ENCODE measurements at regions not wholly inside any gene's neighbourhood (a gene's known extent, or its start where the extent isn't known, plus 50 kb on each side); places are given as distances from the start of the nearest gene placed in this dataset.
A peak's percentile ranks its signal among the peaks of the same experiment; 100 is the strongest.
"Not testable (repeated sequence)": the region's sequence is repeated elsewhere in the genome, so short reads cannot be mapped to it uniquely, and the experiment has no call there.

DNA sequence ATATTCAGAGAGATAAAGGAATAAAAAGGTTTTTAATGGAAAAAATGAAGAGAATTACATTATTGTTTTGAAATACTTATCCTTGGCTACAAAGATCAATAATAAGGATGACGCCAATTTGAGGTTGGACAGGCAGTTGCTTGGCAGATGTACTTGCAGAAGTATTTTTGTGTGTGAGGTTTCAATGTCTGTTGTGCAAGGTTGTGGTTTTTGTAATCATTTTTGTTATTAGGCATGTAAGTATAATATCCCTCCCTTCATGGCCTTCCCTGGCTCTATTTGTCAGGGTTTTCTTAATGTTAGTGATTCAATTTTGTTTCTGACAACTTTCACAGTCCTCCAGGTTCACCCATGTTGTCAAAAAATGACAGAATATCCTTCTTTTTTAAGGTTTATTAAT lies 105.9 kb downstream of the OTOL1 start:
- no peak for DNase-seq

DNA sequence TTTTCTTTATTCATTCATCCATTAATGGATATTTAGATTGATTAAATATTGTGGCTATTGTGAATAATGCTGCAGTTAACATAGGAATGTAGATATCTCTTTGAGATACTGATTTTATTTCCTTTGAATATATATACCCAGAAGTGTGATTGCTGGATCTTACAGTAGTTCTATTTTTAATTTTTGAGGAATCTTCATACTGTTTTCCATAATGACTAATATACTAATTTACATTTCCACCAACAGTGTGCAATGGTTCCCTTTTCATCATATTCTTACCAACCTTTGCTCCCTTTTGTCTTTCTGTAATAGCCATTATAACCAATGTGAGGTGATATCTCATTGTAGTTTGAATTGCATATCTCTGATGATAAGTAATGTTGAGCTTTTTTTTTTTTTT lies 106.3 kb downstream of the OTOL1 start:
- DNase-seq = no peak

DNA sequence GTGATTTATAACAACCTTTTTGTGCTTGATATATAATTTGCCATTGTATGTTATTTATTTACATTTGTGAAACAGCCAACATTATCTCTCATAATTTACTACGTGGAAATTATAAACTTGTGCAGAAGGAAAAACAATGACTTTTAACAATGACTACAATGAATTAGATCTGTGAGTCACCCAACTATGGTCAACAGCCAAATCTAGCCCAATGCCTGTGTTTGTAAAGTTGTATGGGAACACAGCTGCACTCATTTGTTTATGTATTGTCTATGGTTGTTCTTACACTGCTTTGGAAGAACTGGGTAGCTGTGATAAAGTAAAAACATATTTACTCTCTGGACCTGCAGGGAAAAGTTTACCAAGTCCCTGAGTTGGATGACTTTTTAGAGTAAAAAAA lies 110.4 kb downstream of the OTOL1 start:
- DNase-seq = no peak

DNA sequence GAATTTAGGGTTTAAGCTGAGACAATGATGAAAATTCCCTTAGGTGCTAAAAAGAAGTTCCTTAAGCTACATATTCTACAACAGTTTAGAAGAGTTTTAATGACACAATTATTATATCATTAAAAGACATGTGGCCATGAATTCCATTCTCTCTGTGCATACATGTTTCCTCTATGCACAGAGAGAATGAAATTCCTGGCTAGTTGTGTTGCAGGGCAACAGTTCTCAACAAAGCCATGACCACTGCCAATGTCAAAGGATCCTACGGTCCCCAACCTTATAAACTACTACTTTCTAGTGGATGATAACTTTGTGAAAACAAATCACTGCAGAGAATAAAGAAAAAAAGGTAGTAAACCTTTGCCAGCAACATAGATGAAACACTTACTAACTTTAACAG lies 122.7 kb downstream of the OTOL1 start:
- DNase-seq = no peak

DNA sequence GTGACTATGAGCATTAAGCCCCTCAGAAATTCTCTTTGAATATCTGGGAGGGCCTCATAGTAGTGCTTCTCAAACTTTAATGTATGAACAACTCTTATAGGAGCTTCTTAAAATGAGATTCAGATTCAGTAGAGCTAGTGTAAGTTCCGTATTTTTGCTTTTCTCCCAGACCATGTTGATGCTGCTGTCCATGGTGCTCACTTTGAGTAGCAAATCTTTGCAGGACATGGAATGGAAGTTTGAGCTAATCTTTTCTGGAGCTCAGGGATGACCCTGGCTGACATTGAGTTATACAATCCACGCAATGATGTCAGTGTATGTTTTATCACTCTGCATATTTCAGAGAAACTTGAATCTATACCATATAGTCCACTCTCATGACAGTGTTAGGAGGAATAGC lies 134.2 kb downstream of the OTOL1 start:
- DNase-seq = no peak

DNA sequence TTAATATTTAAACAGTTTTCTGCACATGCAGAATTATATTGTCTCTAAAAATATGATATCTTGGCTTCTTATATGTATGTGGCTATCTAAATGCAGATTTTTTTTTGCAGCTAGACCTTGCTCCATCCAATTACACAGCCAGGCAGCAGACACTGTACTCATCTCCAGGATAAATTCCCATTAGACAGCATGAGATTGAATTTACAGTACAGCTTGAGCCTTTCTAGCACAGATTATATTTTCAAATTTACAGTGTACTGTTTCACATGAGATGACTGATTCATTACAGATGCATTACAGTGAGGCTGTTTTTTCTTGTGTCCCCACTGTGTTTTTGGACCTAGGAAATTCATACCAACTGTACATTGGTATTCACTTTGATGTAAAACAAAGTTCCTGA lies 134.9 kb downstream of the OTOL1 start:
- no peak for DNase-seq

DNA sequence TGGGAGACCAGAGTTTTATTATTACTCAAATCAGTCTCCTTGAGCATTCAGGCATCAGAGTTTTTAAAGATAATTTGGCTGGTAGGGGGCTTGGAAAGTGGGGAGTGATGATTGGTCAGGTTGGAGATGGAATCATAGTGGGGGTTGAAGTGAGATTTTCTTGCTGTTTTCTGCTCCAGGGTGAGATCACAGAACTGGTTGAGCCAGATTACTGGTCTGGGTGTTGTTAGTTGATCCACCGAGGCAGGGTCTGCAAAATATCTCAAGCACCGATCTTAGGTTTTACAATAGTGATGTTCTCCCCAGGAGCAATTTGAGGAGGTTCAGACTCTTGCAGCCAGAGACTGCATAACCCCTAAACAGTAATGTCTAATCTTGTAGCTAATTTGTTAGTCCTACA lies 141.0 kb downstream of the OTOL1 start:
- no peak for DNase-seq

DNA sequence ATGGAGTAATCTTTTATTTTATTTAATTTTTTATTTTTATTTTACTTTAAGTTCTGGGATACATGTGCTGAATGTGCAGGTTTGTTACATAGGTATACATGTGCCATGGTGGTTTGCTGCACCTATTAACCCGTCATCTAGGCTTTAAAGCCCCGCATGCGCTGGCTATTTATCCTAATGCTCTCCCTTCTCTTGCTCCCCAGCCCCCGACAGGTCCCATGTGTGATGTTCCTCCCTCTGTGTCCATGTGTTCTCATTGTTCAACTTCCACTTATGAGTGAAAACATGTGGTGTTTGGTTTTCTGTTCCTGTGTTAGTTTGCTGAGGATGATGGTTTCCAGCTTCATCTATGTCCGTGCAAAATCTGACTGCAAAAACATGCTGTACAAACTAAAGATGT lies 142.5 kb downstream of the OTOL1 start:
- DNase-seq = not testable (repeated sequence)

DNA sequence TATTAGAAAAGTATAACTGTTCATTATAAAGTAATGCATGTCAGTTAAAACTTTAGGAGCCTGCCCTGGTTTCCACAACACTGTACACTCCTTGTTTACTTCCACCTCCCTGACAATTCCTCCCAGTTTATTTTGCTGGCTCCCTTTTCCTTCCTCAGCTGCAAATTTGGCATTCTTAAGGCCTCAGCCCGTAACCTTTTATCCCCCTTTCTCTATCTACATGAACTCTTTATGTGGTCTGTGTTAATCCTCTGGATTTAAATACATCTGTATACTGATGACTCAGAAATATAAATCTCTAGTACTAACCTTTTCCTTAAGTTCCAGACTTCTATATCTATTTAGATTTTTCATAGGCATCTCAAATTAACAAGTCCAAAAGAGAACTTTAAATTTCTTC lies 143.6 kb downstream of the OTOL1 start:
- no peak for DNase-seq

DNA sequence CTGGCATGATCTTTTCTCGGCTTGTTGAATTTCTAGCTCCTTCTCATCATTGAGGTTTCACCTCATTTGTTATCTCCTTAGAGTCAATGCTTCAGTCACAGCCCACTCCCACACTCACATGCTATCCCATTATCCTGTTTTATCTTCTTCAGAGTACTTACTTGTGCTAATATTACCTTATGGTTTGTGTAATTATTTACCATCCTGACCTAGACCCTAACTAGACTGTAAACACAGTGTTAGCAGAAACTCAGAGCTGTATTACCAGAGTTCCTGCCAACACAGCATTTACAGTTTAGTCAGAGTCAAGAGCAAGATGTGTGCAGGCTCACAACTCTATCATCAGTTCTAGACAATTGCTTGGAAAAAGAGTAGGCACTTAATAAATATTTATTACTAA lies 144.7 kb downstream of the OTOL1 start:
- DNase-seq = no peak

DNA sequence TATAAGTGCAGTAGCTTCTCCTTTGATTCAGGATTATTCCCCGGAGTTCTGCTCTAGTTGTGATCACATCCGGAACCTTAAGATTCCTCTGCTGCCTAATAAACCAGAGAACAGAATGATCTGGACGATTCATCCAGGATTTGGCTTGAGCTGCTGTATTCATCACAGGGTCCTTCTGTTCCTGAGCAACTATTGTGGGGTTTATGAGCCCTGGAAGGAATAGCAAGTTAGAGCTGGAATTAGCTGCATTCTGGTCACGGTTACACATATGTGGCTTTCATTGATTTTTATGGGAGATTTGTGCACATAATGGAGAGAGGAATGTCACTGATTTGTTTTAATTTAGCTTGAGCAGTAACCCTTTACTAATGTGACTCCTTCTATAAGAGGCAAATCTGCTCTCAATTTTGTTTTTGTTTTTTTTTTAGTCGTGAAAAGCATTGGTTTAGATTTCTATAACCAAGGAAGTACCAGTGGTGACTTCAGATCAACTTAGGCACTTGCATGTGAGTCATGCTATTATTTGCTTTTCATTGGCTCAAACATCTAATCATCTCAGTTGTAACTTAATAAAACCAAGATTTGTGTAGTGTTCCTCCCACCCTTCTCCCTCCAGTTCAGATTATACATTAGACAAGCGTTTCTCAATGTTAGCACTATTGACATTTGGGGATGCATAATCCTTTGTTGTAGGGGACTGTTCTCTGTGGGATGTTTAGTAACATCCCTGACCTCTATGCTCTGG lies 148.5 kb downstream of the OTOL1 start:
- DNase-seq = no peak

DNA sequence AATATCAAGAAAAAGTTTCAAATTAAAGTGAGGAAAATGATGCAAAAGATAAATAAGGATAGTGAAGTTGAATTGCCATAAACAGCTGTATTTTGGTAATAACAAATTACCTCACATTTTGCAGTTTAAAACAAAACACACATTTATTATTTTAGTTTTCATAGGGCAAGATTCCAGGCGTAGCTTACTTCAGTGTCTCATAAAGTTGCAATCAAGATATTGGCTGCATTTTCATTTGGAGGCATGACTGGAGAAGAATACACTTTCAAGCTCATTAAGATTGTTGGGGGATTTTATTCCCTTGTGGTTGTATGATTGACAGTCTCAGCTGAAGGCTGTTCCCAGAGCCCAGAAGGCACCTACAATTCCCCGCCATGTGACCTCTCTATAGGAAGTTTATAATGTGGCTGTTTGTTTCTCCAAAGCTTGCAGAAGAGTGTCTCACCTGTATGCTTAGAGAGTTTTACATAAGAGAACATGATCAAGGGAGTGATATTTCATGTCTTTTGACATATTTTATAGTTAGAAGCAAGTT lies 151.4 kb downstream of the OTOL1 start:
- no peak for DNase-seq

DNA sequence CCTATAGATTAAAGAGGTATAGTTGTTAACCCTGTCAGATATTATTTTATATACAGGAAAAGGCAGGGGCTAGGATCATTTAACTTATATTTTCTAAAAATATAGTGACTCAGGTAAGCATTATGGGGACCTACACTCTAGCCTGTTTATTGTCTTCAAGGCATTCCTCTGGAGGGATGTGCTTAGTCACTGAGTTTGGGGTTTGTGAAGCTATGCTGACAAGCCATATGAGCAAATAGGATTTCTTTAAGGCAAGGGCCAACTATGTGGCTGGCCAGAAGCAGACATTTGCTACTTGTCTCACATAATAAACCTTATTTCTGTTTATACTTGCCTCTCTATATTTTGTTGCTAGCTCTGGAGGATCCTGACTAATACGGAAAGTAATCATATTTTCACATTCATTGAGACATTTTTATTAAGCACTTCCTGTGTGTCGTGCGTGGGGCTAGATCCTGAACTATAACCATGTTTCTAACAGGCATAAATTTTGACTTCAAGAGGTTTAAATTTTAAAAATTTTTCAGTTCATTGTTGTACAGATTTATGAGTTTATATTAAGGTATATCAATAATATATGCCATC lies 153.4 kb downstream of the OTOL1 start:
- no peak for DNase-seq

DNA sequence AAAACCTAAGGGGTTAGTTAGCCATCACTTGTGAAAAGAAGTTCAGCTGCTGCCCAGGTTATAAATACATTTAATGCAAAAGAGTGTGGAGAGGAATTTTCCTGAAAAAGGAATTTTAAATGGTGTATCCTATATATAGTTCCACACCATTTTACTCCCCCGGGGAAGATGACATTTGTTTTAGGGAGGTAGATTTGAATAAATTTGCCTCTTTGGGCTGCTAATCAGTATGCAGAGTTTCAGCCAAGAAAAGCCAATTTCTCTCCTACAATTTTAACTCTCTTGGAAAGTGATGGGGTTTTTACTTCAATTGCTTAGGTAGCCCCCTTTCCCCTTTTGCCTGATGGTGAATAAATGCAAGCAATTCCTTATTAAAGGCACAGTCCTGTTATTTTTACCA lies 161.2 kb downstream of the OTOL1 start:
- DNase-seq = no peak

DNA sequence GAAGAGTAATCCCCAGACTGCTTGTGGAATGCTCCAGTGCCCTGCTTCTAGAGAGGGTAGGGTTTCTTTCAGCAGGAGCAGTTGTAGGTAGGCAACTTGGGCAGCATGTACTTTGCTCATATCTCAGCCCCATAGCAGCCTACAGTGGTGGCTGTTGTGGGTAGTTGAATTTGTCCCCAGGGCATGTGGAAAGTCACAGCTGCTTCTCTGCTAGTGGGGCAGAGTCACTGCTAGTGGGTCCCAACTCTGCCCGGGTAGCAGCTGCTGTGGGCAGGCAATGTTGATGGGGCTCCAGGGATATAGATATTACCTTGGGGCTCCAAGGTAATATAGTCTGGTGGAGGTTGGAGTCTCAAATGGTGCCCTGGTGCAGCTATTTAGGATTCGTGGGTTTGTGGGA lies 174.5 kb downstream of the OTOL1 start:
- DNase-seq = no peak

DNA sequence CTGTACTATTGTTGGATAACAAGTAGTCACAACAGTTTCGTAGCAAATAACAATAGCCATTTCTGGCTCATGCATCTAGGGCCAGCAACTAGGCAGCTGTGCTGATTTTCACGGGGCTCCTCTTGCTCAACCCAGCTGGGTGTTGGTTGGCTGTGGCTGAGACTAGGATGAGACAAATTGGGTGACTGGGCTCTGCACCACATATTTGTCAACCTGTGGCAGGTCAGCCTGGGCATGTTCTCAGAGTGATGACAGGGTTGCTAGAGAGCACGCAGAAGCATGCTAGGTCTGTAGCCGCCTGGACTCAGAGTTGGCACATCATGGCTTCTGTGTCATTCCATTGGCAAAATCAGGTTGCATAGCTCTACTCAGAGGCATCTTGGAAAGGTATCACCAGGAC lies 175.9 kb downstream of the OTOL1 start:
- no peak for DNase-seq

DNA sequence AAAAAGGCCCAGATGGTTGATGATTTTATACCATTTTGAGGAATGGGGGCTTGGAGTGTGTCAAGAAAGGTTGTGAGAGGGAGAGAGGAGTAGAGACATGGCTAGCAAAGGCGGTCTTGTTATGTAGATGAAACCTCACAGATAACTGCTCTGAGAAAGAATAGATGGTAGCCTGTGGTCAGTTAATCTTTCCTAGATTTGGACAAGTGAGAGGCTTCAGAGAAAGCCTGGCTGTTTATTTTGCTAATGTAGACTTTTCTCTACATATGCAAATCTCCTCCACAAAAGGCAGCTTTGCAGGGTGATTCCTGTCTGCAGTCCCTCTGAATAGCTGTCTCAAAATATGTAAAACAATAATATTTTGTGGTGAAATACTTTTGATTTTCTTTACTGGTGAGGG lies 177.3 kb downstream of the OTOL1 start:
- DNase-seq = no peak

DNA sequence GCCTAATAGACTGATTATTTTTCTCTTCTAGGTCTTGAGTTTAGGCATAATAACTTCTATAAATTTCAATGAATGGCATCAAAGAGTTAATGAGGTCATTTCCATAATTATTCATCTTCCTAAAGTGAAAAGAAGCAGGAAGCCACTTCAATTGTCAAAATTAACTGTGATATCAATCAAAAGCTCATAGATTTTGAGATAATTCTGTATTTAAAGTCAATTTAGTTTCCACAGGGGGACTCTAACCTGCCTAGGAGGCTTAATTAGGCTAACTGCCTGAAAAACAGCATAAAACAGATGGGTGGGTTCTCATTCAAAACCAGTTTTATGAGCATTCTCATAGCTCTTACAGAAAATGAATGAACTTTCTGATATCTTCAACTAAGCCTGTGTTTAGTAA lies 177.8 kb downstream of the OTOL1 start:
- DNase-seq = no peak

DNA sequence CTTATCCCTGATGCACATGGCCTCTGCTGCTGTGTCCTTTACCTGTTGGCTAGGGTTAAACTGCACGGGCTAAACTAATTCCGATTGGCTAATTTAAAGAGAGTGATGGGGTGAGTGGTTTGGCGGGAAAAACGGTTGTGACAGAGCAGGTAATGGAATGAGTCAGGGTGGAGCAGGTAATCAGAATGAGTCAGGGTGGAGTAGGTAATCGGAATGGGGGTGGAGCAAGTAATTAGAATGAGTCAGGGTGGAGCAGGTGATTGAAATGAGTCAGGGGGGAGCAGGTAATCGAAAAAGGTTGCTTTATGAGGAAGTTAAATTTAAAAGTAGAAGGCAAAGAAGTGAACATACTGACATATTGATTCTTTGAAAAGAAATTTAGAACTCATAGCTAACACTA lies 185.2 kb downstream of the OTOL1 start:
- not testable (repeated sequence) for DNase-seq

DNA sequence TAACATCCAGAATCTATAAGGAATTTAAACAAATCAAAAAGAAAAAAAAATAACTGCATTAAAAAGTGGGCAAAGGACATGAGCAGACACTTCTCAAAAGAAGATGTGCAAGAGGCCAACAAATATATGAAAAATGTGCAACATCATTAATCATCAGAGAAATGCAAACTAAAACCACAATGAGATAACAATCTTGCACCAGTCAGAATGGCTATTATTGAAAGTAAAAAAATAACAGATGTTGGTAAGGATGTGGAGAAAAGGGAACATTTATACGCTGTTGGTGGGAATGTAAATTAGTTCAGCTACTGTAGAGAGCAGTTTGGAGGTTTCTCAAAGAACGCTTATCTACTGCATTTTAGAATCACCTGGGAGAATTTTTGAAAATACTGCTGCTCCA lies 186.1 kb downstream of the OTOL1 start:
- DNase-seq = no peak

DNA sequence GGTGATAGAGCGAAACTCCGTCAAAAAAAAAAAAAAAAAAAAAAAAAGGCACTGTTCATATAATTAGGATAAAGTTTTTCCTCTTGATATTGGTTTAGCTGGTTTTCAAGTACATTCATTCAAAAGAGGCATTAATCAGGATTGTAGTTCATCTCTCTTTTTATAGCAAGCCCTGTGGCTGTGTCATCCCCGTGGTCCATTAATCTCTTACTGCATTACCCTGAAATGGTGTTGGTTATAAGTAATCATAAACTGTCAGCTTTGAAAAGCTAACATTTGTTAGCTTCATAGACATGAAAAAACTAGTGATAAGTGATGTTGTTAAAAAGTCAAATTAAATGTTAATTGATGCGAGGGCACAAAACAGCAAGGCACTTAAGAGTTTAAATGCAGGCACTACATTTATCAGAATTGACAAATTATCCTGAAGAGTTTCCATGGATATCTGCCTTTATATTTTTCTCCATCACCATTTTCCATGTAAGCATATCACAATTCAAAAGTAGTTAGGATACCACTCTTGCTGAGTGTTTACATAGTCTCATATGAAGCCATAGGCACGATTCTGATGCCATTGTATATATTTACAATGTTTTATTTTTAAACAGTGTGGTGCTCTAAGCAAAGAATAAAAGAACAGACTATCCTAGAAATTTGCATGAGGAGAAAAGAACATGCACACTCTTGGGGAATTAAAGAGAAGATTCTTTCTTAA lies 193.1 kb downstream of the OTOL1 start:
- peak; percentile 90 for DNase-seq

DNA sequence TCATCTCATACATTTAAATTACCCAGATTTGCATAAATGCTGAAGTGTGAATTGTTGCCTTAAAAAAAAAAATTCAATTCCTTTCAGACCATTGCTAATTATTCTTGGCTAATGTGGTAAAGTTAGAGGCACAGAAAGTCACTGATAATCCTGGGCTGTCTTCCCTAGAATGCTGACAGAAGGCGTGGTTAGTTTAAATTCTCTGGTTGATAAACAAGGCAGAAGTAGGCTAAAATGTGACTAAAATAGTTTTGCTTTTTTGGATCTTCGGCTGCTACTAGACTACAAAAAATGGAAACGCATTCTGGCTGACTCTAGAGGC lies 193.7 kb downstream of the OTOL1 start:
- DNase-seq = peak; percentile 28

DNA sequence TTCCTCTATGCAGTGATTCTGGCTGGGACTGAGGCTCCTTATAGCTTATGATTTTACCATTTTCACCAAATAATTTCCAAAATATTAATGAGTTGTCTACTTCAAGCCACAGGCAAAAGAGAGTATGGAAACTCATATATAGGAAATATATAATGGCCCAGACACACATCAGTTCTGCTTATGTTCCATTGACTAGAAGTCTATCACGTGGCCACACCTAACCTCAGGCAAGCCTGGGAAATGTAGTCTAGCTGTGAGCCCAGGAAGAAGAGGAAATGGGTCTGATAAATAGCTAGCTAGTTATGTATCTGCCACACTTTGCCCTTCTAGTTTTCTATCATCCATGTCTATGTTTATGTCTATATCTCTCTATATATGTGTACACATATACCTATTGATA lies 195.1 kb downstream of the OTOL1 start:
- no peak for DNase-seq
